H1 (cell line): ENCODE measurements at regions not wholly inside any gene's neighbourhood (a gene's known extent, or its start where the extent isn't known, plus 50 kb on each side); places are given as distances from the start of the nearest gene placed in this dataset.

Experiments used
- CTCF ChIA-PET: fragments of 300-600 bp; sonication (Branson Sonifier 250); formaldehyde crosslinking; loops from one replicate; lab custom pipeline; 2021; ENCODE audit not compliant: partially characterized antibody; lab: Charles Lee
- POLR2A ChIA-PET: fragments of 300-600 bp; sonication (Branson Sonifier 250); formaldehyde crosslinking; loops from one replicate; lab custom pipeline; 2021; ENCODE audit warnings: inconsistent platforms; ENCODE audit not compliant: partially characterized antibody; lab: Charles Lee
- DNase-seq, 2 experiments: peaks; one replicate each; pipeline versions ENCODE4 v3.0.0 to v3.0.0-alpha.2; 2010 to 2022; ENCODE audit warnings: low spot score in 2 of 2, low read depth in 1 of 2, mixed read lengths in 1 of 2
- FAIRE-seq: peaks from 2 replicates; lab custom pipeline; 2011; peaks lifted over from hg19 to GRCh38; lab: Jason Lieb, UNC
- H2AFZ ChIP-seq: 2 replicates; pipeline ENCODE4 v1.8.1; 2012; ENCODE audit warnings: low read length, inconsistent platforms
- H2AK5ac ChIP-seq: 2 replicates; pipeline ENCODE4 v1.6.1; 2013; ENCODE audit warnings: low read depth, low read length
- H2BK120ac ChIP-seq: replicated peaks from 2 replicates; pipeline ENCODE3; 2013; ENCODE audit warnings: low read depth, low read length, inconsistent platforms
- H2BK12ac ChIP-seq: 2 replicates; pipeline ENCODE4 v1.6.1; 2013; ENCODE audit warnings: low read depth, low read length
- H2BK15ac ChIP-seq: 2 replicates; pipeline ENCODE4 v1.6.1; 2013; ENCODE audit warnings: low read length
- H2BK20ac ChIP-seq: 2 replicates; pipeline ENCODE4 v1.6.1; 2013; ENCODE audit warnings: low read length
- H2BK5ac ChIP-seq: 2 replicates; pipeline ENCODE4 v1.6.1; 2013; ENCODE audit warnings: low read depth, low read length
- H3K14ac ChIP-seq: 2 replicates; pipeline ENCODE4 v1.6.1; 2013; ENCODE audit warnings: inconsistent platforms; ENCODE audit not compliant: insufficient read length
- H3K18ac ChIP-seq: 2 replicates; pipeline ENCODE4 v1.6.1; 2013; ENCODE audit warnings: low read length; ENCODE audit errors: extremely low read depth
- H3K23ac ChIP-seq: 2 replicates; pipeline ENCODE4 v1.6.1; 2013; ENCODE audit warnings: inconsistent platforms; ENCODE audit not compliant: insufficient read length
- H3K23me2 ChIP-seq: 2 replicates; pipeline ENCODE4 v1.6.1; 2013; ENCODE audit warnings: low read depth, low read length
- H3K27ac ChIP-seq: 2 replicates; pipeline ENCODE4 v1.6.1; 2011; ENCODE audit warnings: low read depth, low read length, inconsistent platforms
- H3K27me3 ChIP-seq, 4 experiments: replicated peaks in 1 of 4; 1 replicate in 1 of 4; 2 replicates in 3 of 4; pipeline versions ENCODE4 v1.6.1 to v1.8.1; 2011 to 2013; ENCODE audit warnings: low read length in 3 of 4, mild to moderate bottlenecking in 3 of 4, inconsistent platforms in 2 of 4, mixed read lengths in 2 of 4, moderate library complexity in 1 of 4; ENCODE audit not compliant: control insufficient read depth in 3 of 4, insufficient read depth in 3 of 4; ENCODE audit errors: extremely low read depth in 1 of 4
- H3K36me3 ChIP-seq, 4 experiments: 2 replicates each; pipeline versions ENCODE4 v1.6.1 to v1.8.1; 2011 to 2013; ENCODE audit warnings: mild to moderate bottlenecking in 4 of 4, low read length in 3 of 4, moderate library complexity in 2 of 4, control low read depth in 1 of 4, inconsistent platforms in 1 of 4; ENCODE audit not compliant: insufficient read depth in 4 of 4, control insufficient read depth in 2 of 4
- H3K4ac ChIP-seq: replicated peaks from 2 replicates; pipeline ENCODE3; 2013; ENCODE audit warnings: low read length, low read depth, mixed read lengths, inconsistent platforms; ENCODE audit not compliant: insufficient read length
- H3K4me1 ChIP-seq, 4 experiments: replicated peaks in 1 of 4; 1 replicate in 1 of 4; 2 replicates in 3 of 4; pipeline versions ENCODE4 v1.6.1 to v1.8.1; 2011 to 2013; ENCODE audit warnings: low read length in 3 of 4, inconsistent platforms in 2 of 4, mixed read lengths in 1 of 4; ENCODE audit not compliant: insufficient read depth in 4 of 4, control insufficient read depth in 3 of 4
- H3K4me2 ChIP-seq, 2 experiments: 2 replicates each; pipeline versions ENCODE4 v1.6.1 to v1.8.1; 2011 to 2013; ENCODE audit warnings: low read depth in 2 of 2, low read length in 2 of 2, control low read depth in 1 of 2, inconsistent platforms in 1 of 2, mild to moderate bottlenecking in 1 of 2; ENCODE audit not compliant: insufficient read depth in 1 of 2
- H3K4me3 ChIP-seq, 4 experiments: fragments of 200-600, 300-600 bp in 1 of 4; sonication (generic), shearing (Covaris generic), sonication (Bioruptor Twin) in 1 of 4; 2 replicates each; pipeline versions ENCODE4 v1.5.1 to v1.8.1; 2011 to 2016; ENCODE audit warnings: low read length in 4 of 4, low read depth in 3 of 4, control low read depth in 2 of 4, inconsistent platforms in 2 of 4, mild to moderate bottlenecking in 2 of 4, mixed read lengths in 1 of 4, moderate library complexity in 1 of 4; ENCODE audit not compliant: insufficient read depth in 2 of 4; ENCODE audit errors: extremely low read depth in 1 of 4
- H3K56ac ChIP-seq: replicated peaks from 2 replicates; pipeline ENCODE3; 2013; ENCODE audit warnings: low read depth, mild to moderate bottlenecking, mixed read lengths, low read length, inconsistent platforms; ENCODE audit not compliant: insufficient read length
- H3K79me1 ChIP-seq: 2 replicates; pipeline ENCODE4 v1.6.1; 2013; ENCODE audit warnings: low read depth, low read length, control low read depth
- H3K79me2 ChIP-seq, 2 experiments: 2 replicates each; pipeline versions ENCODE4 v1.6.1 to v1.8.1; 2012 to 2013; ENCODE audit warnings: low read length in 2 of 2, mild to moderate bottlenecking in 2 of 2, inconsistent platforms in 1 of 2; ENCODE audit not compliant: insufficient read depth in 2 of 2, control insufficient read depth in 1 of 2
- H3K9ac ChIP-seq, 4 experiments: replicated peaks in 1 of 4; 1 replicate in 1 of 4; 2 replicates in 3 of 4; pipeline versions ENCODE4 v1.6.1 to v1.8.1; 2011 to 2013; ENCODE audit warnings: low read depth in 3 of 4, low read length in 3 of 4, control low read depth in 2 of 4, mild to moderate bottlenecking in 2 of 4, moderate library complexity in 2 of 4, inconsistent platforms in 1 of 4; ENCODE audit errors: extremely low read depth in 1 of 4
- H3K9me3 ChIP-seq, 2 experiments: 2 replicates each; pipeline versions ENCODE4 v1.6.1 to v1.8.1; 2012 to 2013; ENCODE audit warnings: mild to moderate bottlenecking in 2 of 2, moderate library complexity in 2 of 2, control low read depth in 1 of 2, inconsistent platforms in 1 of 2, low read depth in 1 of 2, low read length in 1 of 2, mixed read lengths in 1 of 2; ENCODE audit not compliant: insufficient read depth in 2 of 2
- H4K20me1 ChIP-seq, 2 experiments: replicated peaks in 1 of 2; 2 replicates each; pipeline versions ENCODE3 to v1.8.1; 2011 to 2013; ENCODE audit warnings: inconsistent platforms in 2 of 2, low read length in 2 of 2, mild to moderate bottlenecking in 1 of 2; ENCODE audit not compliant: insufficient read depth in 2 of 2, control insufficient read depth in 1 of 2
- H4K5ac ChIP-seq: 2 replicates; pipeline ENCODE4 v1.6.1; 2013; ENCODE audit warnings: low read length, low read depth, mixed read lengths, inconsistent platforms; ENCODE audit not compliant: insufficient read length
- H4K8ac ChIP-seq: 2 replicates; pipeline ENCODE4 v1.8.0; 2013; ENCODE audit warnings: mild to moderate bottlenecking, moderate library complexity, low read length, inconsistent platforms; ENCODE audit not compliant: insufficient read depth; ENCODE audit errors: extremely low read depth
- H4K91ac ChIP-seq: replicated peaks from 2 replicates; pipeline ENCODE3; 2013; ENCODE audit warnings: low read length, mixed read lengths, inconsistent platforms; ENCODE audit not compliant: insufficient read length
- BRCA1 ChIP-seq: IDR thresholded peaks from 2 replicates; pipeline ENCODE4 v1.6.1; 2012; ENCODE audit warnings: low read depth, low read length, improper control_type of control experiment
- CEBPB ChIP-seq: IDR thresholded peaks from 2 replicates; pipeline ENCODE4 v1.6.1; 2012; ENCODE audit warnings: low read depth, low read length
- FOSL1 ChIP-seq: IDR thresholded peaks from 2 replicates; pipeline ENCODE4 v1.6.1; 2011; ENCODE audit warnings: mild to moderate bottlenecking, low read depth, low read length, moderate library complexity; ENCODE audit not compliant: insufficient read depth
- GTF2F1 ChIP-seq: IDR thresholded peaks from 2 replicates; pipeline ENCODE4 v1.6.1; 2012; ENCODE audit warnings: low read depth, low read length, improper control_type of control experiment, borderline replicate concordance
- SP1 ChIP-seq: IDR thresholded peaks from 2 replicates; pipeline ENCODE4 v1.6.1; 2011; ENCODE audit warnings: low read depth, low read length
- SUZ12 ChIP-seq: fragments of 200-600 bp; sonication (generic); IDR thresholded peaks from 2 replicates; pipeline ENCODE4 v1.6.1; 2012; ENCODE audit warnings: mild to moderate bottlenecking, inconsistent platforms, low read length, moderate library complexity, mixed read lengths

- Histone ChIP-seq H2BK12ac (no peak overlapping the region), H3K79me1 (no peaks in the 10 kb centered on the region), H3K56ac (no peak overlapping the region), H3K4me1 (peaks cover 0 to 4% (median 2%) of the 10 kb centered on the region in 4 experiments; a peak in 4 of 7 replicates), H2AK5ac (no peak overlapping the region), H2BK15ac (no peak overlapping the region), H3K18ac (no peak overlapping the region), H2BK120ac (no peak overlapping the region), H3K23ac (no peak overlapping the region), H3K79me2 (no peaks in the 10 kb centered on the region), H4K5ac (no peak overlapping the region), H3K27ac (no peak overlapping the region), H4K20me1 (no peaks in the 10 kb centered on the region), H2AFZ (no peak overlapping the region), H3K27me3 (no peaks in the 10 kb centered on the region), H3K4me2 (no peak overlapping the region), H4K8ac (no peak overlapping the region), H2BK5ac (no peak overlapping the region), H3K4me3 (no peak overlapping the region), H3K36me3 (no peaks in the 10 kb centered on the region), H3K4ac (no peak overlapping the region), H4K91ac (no peak overlapping the region), H3K9me3 (no peaks in the 10 kb centered on the region), H2BK20ac (no peak overlapping the region), H3K9ac (no peak overlapping the region), H3K14ac (no peak overlapping the region), H3K23me2 (no peaks in the 10 kb centered on the region)
- TF ChIP-seq GTF2F1, result no peak
- TF ChIP-seq SP1, result no peak
- no peak for TF ChIP-seq CEBPB
- no peak for TF ChIP-seq FOSL1
- TF ChIP-seq SUZ12, result no peak
- TF ChIP-seq BRCA1, result no peak
- no peak for FAIRE-seq
- ChIA-PET CTCF (interaction anchor here (1.2 to 2.2 kb wide), 3 partner anchors 8 to 32 kb away, joined by 4 to 9 read pairs (median 5); no protein-coding TSS in a partner anchor), POLR2A (no interaction called here)
- no peak for DNase-seq
Observed at GRCh38 chr9:115625251-115625650, 507.3 kb upstream of the TNC start.
